ENCODE measurements at regions not wholly inside any gene's neighbourhood (a gene's known extent, or its start where the extent isn't known, plus 50 kb on each side); places are given as distances from the start of the nearest gene placed in this dataset.
A peak's percentile ranks its signal among the peaks of the same experiment; 100 is the strongest.
"Not testable (repeated sequence)": the region's sequence is repeated elsewhere in the genome, so short reads cannot be mapped to it uniquely, and the experiment has no call there.

DNA sequence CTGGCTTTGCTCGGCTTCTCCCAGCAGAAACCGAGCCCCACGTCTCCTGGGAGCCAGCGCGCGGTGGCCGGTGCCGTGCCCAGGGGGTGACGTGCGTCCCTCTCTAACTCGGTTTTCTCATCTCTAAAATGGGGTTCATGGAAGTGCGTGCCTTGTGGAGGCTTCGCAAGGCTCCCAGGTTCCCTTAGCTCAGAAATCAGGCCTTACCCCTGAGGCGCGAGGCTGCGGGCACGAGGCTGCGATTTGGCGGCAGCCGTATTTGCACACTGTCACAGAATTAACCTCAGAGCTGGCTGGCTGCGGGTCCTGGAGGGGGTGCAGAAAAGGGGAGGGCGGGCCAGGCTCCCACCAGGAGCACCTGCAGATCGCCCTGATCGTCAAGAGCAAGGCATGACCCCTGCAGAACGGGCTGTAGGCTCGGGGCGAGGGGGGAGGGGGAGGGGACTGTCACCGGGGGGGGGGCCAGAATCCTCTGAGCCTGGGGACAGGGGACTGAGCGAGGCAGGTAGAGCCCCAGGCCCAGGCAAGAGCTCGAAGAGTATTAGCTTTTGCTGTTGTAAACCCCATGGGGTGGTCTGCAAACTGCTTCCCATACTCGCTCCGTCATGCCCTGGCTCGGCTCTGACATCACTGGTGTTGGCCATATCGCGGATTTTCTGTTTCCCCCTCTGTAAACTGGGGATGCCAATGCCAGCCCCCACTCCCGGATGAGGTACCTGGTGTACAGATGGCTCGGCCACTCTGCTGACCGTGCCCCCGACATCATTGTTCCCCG, 62.2 kb downstream of the CCNE1 start:
- no peak for DNase-seq (ENCODE audit: low read depth)

DNA sequence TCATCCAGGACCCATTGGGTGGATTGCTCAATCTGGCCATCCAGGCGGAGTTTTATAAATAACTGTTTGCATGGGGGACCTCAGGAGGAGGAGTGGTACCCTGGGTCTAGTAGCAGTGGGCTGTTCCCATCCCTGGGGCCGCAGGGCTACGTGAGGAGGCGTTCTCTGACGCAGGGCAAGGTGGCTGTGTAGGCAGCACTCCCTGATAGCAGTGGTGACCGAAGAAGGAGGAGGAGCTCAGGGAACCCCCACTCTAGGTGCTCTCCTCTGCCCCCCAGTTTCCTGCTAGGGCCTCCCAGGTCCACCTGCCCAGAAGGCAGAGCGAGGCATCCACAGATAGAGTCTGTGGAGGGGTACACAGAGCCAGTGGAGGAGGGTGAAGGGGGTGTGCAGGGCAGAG, 64.1 kb downstream of the CCNE1 start:
- no peak for DNase-seq (ENCODE audit: low read depth)

DNA sequence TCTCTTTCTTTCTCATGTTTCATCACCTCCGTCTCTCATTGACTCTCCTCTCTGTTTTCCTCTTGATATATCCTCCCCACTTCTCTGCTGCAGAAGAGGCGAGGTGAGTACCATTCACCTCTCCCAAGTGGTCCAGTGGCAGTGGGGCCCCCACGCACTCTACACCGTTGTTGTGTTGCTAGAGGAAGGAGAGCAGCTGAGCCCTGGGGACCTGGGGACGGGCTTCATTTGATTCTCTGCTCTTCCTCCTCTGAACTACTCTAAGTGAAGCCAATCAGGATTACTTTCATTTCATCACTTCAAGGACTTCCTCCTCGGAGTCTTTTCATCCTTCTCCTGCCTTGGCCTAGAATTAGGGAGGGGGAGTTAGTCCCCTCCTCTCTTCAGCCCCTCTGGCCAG, 64.6 kb downstream of the CCNE1 start:
- no peak for DNase-seq (ENCODE audit: low read depth)

DNA sequence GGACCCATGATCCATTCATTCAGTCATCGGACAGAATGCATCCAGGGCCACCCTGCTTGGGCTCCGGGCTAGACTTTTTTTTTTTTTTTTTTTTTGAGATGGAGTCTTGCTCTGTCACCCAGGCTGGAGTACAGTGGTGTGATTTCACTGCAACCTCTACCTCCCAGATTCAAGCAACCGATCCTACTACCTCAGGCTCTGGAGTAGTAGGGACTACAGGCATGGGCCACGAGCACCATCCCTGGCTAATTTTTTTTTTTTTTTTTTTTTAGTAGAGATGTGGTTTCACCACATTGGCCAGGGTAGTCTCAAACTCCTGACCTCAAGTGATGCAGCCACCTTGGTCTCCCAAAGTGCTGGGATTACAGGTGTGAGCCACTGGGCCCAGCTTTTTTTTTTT, 65.1 kb downstream of the CCNE1 start:
- DNase-seq (ENCODE audit: low read depth) = not testable (repeated sequence)

DNA sequence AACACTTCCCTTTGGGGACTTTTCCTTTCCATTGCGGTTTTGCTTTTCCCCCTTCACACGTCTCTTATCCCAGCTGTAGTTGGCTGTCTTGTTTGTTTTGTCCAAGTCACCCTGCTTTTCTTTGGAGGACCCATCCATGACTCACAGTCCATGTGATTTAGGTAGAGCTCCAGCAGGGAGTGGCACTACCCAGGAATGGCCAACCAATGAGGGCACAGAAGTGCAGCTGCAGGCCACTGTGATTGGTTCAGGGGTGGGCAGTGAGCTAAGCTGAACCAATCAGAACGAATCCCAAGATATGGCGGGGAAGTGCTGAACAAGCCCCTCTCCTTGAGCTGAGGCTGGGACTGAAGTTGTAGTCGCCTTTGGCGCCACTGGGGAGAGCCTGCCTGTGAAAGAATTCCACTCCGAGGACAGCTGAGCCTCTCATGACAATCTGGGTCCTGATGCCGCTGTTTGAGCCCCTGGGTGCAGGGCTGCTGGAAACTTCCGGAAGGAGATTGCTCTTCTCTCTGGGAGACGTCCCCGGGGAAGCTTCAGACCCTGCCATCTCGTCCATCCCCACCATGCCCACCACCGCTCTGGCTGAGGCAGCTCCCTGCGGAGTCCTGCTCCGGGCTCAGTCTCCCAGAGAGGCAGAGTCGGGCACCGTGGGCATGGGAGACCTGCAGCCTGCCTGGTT, 62.9 kb upstream of the URI1 start:
- peak; percentile 59 for DNase-seq (ENCODE audit: low read depth)

DNA sequence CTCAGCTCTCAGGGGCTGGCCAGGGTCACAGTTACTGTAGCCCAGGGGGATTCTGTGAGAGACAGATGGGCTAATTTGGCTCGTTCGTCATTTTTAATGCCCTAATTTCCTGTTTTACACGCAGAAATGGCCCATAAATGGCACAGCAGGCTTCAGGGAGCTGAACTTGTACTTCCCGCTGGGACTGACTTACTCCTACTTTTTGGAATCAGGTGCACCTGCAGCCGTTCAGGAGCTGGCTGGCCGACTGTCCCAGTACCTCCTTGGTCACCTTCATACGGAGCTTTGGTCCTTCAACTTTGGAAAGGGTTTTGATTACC, 62.4 kb upstream of the URI1 start:
- DNase-seq (ENCODE audit: low read depth) = no peak

DNA sequence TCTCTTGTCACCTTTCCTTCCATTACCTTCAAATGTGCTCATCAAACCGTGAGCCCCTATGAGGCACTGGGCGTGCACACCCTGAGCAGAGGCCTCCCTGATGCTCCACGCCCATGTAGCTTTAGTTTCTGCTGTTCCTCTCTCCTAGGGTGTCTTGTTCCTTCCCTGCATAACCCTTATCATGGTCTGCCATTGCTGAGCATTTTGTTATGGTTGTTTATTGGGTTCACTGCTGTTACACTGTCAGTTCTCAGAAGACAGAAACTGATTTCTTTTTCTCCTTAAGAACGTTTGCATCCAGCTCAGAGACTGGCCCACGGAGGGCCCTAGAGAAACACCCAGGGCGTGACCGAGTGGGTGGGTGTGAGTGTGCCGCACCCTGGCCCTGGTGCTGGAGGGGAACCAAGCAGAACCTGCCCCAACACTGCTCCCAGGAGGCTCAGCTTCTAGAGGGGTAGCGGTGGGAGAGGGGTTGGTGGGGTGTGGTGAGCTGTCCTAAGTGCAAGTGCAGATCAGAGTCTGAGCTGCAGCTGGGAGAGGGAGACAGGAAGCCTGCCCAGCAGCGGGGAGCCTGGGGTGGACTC, 61.4 kb upstream of the URI1 start:
- no peak for DNase-seq (ENCODE audit: low read depth)

DNA sequence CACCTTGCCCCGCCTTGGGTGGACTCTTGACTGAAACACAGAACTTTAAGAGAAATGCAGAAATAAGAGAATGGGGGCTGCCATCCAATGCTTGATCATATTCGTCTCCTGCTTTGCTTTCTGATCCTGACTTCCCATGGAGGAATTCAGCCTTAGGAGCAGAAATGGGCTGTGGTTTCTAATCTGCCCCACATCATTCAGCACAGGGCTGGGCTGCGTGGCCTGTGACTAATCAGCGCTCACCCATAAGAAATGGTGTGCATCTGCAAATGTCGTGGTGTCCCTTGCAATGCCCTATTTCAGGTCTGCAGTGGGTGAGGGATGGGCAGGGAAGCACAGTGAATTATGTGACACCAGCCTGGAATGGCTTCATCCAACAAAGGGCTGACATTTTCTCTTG, 60.7 kb upstream of the URI1 start:
- peak; percentile 31 for DNase-seq (ENCODE audit: low read depth)

DNA sequence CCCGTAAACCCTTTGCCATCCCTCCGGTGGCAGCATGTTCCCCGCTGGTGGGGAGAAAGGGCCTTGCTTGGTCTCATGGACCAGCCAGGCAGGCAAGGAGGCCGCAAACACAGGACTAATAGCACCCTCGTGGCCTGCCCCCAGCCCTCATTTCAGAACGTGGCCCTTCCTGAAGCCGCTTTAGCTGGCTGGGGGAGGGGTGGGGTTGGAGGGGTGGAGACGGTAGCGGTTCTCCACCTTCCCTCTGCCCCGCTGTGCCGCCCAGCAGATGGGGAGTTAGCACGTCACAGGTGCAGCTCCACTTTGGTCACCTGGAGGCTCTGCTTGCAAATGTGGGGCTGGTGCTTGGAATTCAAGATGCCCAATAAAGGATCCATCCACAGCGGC, 59.3 kb upstream of the URI1 start:
- DNase-seq (ENCODE audit: low read depth) = no peak

DNA sequence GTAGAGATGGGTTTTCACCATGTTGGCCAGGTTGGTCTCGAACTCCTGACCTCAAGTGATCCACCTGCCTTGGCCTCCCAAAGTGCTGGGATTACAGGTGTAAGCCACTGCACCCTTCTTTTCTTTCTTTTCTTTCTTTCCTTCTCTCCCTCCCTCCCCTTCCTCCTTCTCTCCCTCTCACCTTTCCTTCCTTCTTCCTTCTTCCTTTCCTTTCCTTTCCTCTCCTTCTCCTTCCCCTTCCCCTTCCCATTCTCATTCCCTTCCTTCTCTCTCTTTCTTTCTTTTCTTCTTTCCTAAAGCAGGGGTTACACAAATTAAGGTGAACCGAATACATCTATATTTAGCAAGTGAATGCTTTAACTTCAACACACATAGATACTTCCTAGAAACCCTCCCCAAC, 58.0 kb upstream of the URI1 start:
- no peak for DNase-seq (ENCODE audit: low read depth)

DNA sequence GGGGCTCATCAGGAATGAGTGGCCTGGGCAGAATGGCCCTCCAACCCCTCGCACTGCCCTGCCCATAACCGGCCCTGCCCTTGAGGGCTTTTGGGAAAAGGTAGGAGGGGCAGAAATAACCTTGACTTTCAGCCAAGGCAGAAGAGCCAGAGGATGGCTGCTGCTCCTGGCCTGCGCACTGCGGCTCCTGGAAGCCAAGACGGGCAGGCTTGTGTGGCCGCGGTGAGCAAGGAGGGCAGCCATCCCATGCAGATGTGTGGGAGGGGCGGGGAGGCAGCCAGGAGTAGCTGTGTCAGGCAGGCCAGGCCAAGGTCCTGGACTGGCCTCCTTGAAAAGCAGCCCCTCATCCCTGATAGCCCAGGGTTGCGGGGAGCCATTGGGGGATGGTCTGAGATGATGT, 57.6 kb upstream of the URI1 start:
- no peak for DNase-seq (ENCODE audit: low read depth)

DNA sequence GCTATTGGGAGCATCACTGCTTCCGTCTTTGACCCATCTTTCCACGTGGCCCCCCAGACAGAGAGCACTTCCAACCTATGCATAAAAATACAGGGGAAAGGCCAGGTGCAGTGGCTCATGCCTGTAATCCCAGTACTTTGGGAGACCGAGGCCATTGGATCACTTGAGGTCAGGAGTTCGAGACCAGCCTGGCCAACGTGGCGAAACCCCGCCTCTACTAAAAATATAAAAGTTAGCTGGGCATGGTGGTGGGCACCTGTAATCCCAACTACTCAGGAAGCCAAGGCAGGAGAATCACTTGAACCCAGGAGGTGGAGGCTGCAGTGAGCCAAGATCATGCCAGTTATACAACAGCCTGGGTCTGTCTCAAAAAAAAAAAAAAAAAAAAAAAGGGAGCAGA, 55.9 kb upstream of the URI1 start:
- not testable (repeated sequence) for DNase-seq (ENCODE audit: low read depth)

DNA sequence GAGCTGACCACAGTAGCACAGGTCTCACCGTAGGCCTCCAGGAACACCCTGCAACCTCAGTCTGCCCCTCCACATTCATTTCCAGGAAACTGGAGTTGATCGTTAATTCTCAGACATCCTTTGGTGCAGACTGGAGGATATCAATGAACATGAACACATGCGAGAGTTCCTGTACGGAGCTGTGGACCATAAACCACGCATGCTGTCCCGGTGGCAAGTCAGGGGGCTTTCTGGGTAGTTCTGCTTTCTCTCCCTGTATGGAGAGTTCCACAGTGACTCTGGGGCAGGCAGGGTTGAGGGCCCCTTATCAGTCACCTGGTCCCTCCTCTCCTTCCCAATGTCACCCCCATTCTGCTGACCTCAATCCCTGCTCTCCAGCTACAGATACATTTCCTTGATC, 55.5 kb upstream of the URI1 start:
- no peak for DNase-seq (ENCODE audit: low read depth)

DNA sequence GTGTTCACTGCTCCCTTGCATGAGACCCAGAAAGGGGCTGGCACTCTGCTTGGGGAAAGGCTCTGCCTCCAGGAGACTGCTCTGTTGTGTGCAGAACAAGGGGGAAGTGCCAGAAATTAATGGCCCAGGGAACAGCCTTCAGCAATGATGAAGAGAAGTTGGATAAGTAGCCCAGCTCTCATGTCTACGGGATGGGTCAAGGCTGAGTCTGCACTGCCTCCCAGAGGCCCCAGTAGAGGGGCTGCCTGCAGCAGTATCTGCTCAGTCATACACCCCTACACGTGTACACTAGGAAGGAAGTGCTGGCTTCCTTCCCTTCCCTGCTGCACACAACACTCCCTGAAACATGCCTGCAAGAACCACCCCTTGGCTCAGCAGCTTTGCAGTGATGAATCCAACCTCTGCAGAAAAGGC, 54.6 kb upstream of the URI1 start:
- no peak for DNase-seq (ENCODE audit: low read depth)

DNA sequence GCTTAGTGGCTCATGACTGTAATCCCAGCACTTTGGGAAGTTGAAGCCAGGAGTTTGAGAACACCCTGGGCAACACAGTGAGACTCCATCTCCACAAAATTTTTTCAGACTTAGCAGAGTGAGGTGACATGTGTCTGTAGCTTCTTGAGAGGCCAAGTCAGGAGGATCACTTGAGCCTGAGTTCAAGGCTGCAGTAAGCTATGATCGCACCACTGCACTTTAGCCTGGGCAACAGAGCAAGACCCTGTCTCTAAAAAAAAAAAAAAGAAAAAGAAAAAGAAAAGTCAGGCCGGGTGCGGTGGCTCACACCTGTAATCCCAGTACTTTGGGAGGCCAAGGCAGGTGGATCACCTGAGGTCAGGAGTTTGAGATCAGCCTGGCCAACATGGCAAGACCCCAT, 54.0 kb upstream of the URI1 start:
- DNase-seq (ENCODE audit: low read depth) = not testable (repeated sequence)

DNA sequence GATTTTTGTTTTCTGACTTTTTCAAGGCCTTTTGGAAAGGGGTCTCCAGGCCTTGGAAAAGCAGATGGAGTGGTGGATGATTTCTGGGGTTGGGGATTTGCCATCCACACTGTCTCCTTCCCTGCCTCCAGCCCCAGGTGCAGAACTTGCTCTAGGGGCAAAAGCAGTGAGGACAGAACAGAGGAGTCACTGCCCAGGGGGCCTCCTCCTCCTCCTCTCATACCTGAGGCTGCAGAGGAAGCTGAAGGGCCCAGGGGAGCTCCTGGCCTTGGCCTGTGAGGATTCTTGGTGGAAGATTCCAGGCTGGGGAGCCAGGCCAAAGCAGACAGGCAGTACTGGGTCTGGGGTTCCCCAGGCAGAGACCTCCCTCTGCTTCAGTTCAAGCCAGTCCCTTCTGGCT, 52.3 kb upstream of the URI1 start:
- no peak for DNase-seq (ENCODE audit: low read depth)

DNA sequence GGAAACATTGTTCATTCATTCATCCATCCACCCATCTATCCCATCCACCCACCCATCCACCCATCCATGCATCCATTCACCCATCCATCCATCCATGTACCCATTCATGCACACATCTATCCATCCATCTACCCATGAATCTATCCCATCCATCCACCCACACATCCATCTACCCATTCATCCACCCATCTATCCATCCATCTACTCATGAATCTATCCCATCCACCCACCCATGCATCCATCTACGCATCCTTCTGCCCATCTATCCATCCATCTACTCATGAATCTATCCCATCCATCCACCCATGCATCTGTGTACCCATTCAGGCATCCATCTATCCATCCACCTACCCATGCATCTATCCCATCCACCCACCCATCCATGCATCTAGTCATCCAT, 51.6 kb upstream of the URI1 start:
- DNase-seq (ENCODE audit: low read depth) = no peak

All from LHCN-M2 (cell line).